DOHH2 (cell line): ENCODE measurements at regions not wholly inside any gene's neighbourhood (a gene's known extent, or its start where the extent isn't known, plus 50 kb on each side); places are given as distances from the start of the nearest gene placed in this dataset.

ENCODE experiments used
- H3F3A ChIP-seq: fragments of 200-600 bp; sonication (generic), shearing (Covaris generic); 2 replicates; pipeline ENCODE4 v1.6.0; 2016; ENCODE audit warnings: antibody characterized with exemption, mild to moderate bottlenecking; ENCODE audit not compliant: control insufficient read depth, insufficient read depth
- H3K27ac ChIP-seq: fragments of 200-600 bp; sonication (generic); 2 replicates; pipeline ENCODE4 v1.5.1; 2014; ENCODE audit warnings: low read depth, mild to moderate bottlenecking, low read length, moderate library complexity
- H3K27me3 ChIP-seq: fragments of 200-600 bp; sonication (generic); 2 replicates; pipeline ENCODE4 v1.6.1; 2014; ENCODE audit warnings: mild to moderate bottlenecking, low read length, mixed read lengths; ENCODE audit not compliant: control insufficient read depth
- H3K36me3 ChIP-seq: fragments of 200-600 bp; sonication (generic); 2 replicates; pipeline ENCODE4 v1.6.1; 2014; ENCODE audit warnings: mild to moderate bottlenecking, low read length, moderate library complexity, mixed read lengths; ENCODE audit not compliant: control insufficient read depth
- H3K4me1 ChIP-seq: fragments of 200-600 bp; sonication (generic); 2 replicates; pipeline ENCODE4 v1.6.1; 2014; ENCODE audit warnings: mild to moderate bottlenecking, low read length, mixed read lengths; ENCODE audit not compliant: control insufficient read depth
- H3K4me2 ChIP-seq: fragments of 200-600 bp; sonication (generic); 2 replicates; pipeline ENCODE4 v1.6.0; 2014; ENCODE audit warnings: mild to moderate bottlenecking, low read length, moderate library complexity
- H3K4me3 ChIP-seq: fragments of 200-600 bp; sonication (generic); 2 replicates; pipeline ENCODE4 v1.5.1; 2014; ENCODE audit warnings: mild to moderate bottlenecking, low read length, mixed read lengths
- H3K79me2 ChIP-seq: fragments of 200-600 bp; sonication (generic); 2 replicates; pipeline ENCODE4 v1.6.1; 2014; ENCODE audit warnings: mild to moderate bottlenecking, low read length, mixed read lengths; ENCODE audit not compliant: control insufficient read depth
- H3K9me2 ChIP-seq: fragments of 200-600 bp; sonication (generic); replicated peaks from 2 replicates; pipeline ENCODE4 v1.6.1; 2014; ENCODE audit warnings: mild to moderate bottlenecking, low read length, mixed read lengths; ENCODE audit not compliant: control insufficient read depth
- H3K9me3 ChIP-seq: fragments of 200-600 bp; sonication (generic); 2 replicates; pipeline ENCODE4 v1.6.1; 2014; ENCODE audit warnings: antibody characterized with exemption, low read length, mixed read lengths; ENCODE audit not compliant: control insufficient read depth, insufficient read depth
- H4K20me1 ChIP-seq: fragments of 200-600 bp; sonication (generic); 2 replicates; pipeline ENCODE4 v1.6.0; 2014; ENCODE audit warnings: low read depth, mild to moderate bottlenecking, antibody characterized with exemption, low read length, moderate library complexity; ENCODE audit not compliant: control insufficient read depth, insufficient read depth
- EZH2phosphoT487 ChIP-seq: fragments of 200-600 bp; sonication (generic); IDR thresholded peaks from 2 replicates; pipeline ENCODE4 v1.6.1; 2017; ENCODE audit warnings: borderline replicate concordance, mild to moderate bottlenecking, antibody characterized with exemption, low read length, moderate library complexity, mixed read lengths
- TF ChIP-seq, protein P1 (sequence below): fragments of 200-600 bp; sonication (generic); IDR thresholded peaks from one replicate; pipeline ENCODE4 v1.5.1; 2014; ENCODE audit warnings: antibody characterized with exemption, mild to moderate bottlenecking, low read depth, low read length; ENCODE audit not compliant: poor library complexity, severe bottlenecking

DNA sequence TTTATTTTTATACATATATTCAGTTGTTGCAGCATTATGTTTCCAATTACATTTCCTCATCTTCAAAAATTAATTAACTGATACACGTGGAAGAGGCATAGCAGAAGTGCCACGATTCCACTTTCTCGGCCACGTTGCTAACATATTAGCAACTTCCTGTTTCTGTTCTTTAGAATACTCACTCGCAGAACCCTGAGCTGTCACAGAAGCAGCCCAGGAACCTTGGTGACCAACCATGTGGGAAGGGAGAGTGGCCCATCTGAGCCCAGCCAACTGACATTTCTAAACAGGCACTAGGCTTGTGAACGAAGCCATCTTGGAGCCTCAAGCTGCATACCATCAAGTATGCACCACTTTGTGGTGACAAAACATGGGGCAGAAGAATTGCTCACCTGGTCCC is 350.1 kb downstream of the CBLN2 start:
- H3K27me3 ChIP-seq, result no peaks in the 10 kb centered on the region
- H3K36me3 ChIP-seq, result no peaks in the 10 kb centered on the region
- TF ChIP-seq EZH2phosphoT487, result no peak
- TF ChIP-seq, protein P1, sequence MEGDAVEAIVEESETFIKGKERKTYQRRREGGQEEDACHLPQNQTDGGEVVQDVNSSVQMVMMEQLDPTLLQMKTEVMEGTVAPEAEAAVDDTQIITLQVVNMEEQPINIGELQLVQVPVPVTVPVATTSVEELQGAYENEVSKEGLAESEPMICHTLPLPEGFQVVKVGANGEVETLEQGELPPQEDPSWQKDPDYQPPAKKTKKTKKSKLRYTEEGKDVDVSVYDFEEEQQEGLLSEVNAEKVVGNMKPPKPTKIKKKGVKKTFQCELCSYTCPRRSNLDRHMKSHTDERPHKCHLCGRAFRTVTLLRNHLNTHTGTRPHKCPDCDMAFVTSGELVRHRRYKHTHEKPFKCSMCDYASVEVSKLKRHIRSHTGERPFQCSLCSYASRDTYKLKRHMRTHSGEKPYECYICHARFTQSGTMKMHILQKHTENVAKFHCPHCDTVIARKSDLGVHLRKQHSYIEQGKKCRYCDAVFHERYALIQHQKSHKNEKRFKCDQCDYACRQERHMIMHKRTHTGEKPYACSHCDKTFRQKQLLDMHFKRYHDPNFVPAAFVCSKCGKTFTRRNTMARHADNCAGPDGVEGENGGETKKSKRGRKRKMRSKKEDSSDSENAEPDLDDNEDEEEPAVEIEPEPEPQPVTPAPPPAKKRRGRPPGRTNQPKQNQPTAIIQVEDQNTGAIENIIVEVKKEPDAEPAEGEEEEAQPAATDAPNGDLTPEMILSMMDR, result no peak
- H3K27ac ChIP-seq, result no peak overlapping the region
- H3K4me3 ChIP-seq, result no peak overlapping the region
- no peaks in the 10 kb centered on the region for H3K9me3 ChIP-seq
- no peak overlapping the region for H3K4me2 ChIP-seq
- no peaks in the 10 kb centered on the region for H3F3A ChIP-seq
- H4K20me1 ChIP-seq, result no peaks in the 10 kb centered on the region
- no peaks in the 10 kb centered on the region for H3K4me1 ChIP-seq
- H3K79me2 ChIP-seq, result no peaks in the 10 kb centered on the region
- H3K9me2 ChIP-seq, result no peaks in the 10 kb centered on the region

DNA sequence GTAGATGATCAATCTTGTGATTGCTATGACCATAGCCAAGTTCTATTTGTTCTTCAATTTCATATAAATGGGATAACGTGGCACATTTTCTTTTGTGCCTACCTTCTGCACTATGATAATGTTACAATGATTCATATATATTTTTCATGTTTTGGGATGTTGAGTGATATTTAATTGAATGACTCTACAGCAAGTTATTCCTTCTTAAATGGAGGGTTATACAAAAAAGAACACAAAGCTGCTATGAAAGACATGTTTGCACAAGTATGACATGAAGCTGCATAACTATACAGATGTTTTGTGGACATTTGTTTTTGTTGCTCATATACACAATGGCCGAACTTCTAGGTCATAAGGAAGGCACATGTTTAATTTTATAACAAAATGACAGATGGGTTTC is 356.2 kb downstream of the CBLN2 start:
- Histone ChIP-seq H3K27me3 (no peaks in the 10 kb centered on the region), H3K4me3 (no peak overlapping the region), H3F3A (no peaks in the 10 kb centered on the region), H3K36me3 (no peaks in the 10 kb centered on the region), H3K27ac (no peak overlapping the region), H3K9me3 (no peaks in the 10 kb centered on the region), H3K4me1 (no peaks in the 10 kb centered on the region), H4K20me1 (no peaks in the 10 kb centered on the region), H3K79me2 (no peaks in the 10 kb centered on the region), H3K4me2 (no peak overlapping the region), H3K9me2 (no peaks in the 10 kb centered on the region)
- no peak for TF ChIP-seq EZH2phosphoT487
- TF ChIP-seq, protein P1, result no peak

DNA sequence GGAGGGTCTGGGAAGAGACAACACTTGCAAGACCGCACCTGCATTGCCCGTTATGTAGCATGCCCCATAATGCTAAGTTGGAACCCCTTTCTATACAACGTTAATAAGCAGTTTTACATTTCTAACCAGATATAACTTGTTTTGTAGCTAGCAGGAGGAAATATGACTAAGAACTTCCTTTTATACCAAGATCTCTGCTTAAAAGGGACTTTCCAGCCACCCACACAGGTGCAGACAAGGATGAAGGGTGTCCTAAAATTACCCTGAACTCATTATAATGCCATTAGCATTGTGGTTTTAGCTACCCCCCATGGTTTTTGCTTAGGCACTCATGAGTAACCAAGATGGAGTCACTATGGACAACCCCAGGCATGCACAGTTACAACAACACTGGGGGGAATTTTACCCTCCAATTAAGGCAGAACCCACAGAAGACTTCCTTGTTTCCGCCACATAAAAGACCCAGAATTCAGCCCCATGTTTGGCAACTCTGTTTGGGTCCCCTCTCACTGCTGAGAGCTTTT is 362.8 kb downstream of the CBLN2 start:
- no peaks in the 10 kb centered on the region for H4K20me1 ChIP-seq
- H3F3A ChIP-seq, result no peaks in the 10 kb centered on the region
- TF ChIP-seq, protein P1, result no peak
- TF ChIP-seq EZH2phosphoT487, result no peak
- H3K9me2 ChIP-seq, result no peaks in the 10 kb centered on the region
- no peaks in the 10 kb centered on the region for H3K79me2 ChIP-seq
- H3K27ac ChIP-seq, result no peak overlapping the region
- no peaks in the 10 kb centered on the region for H3K9me3 ChIP-seq
- H3K4me3 ChIP-seq, result no peak overlapping the region
- no peak overlapping the region for H3K4me2 ChIP-seq
- H3K36me3 ChIP-seq, result no peaks in the 10 kb centered on the region
- no peaks in the 10 kb centered on the region for H3K27me3 ChIP-seq
- no peaks in the 10 kb centered on the region for H3K4me1 ChIP-seq

DNA sequence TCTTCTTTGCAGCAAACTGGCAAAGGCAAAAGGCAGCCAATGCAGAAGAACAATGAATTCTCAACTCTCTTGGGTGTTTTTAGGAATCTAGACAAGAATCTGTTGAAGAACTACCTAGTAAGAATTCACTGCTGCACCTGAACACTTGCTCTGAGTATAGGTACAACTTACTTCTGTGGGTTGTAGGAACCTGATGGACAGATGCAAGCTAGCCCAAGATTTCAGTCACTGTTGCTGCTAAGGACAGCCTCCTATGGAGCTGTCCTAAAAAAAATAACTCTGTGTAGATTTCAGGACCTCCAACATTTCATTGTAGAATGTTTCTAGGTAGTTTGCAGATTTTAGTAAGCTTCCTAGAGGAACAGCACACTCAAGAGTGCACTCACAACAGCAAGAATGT is 363.5 kb downstream of the CBLN2 start:
- TF ChIP-seq, protein P1, result no peak
- no peak for TF ChIP-seq EZH2phosphoT487
- H3K79me2 ChIP-seq, result no peaks in the 10 kb centered on the region
- H3F3A ChIP-seq, result no peaks in the 10 kb centered on the region
- no peak overlapping the region for H3K27ac ChIP-seq
- no peaks in the 10 kb centered on the region for H3K4me1 ChIP-seq
- no peaks in the 10 kb centered on the region for H4K20me1 ChIP-seq
- no peak overlapping the region for H3K4me2 ChIP-seq
- no peaks in the 10 kb centered on the region for H3K9me3 ChIP-seq
- H3K27me3 ChIP-seq, result no peaks in the 10 kb centered on the region
- no peak overlapping the region for H3K4me3 ChIP-seq
- H3K9me2 ChIP-seq, result no peaks in the 10 kb centered on the region
- H3K36me3 ChIP-seq, result no peaks in the 10 kb centered on the region
